Hematopoietic multipotent progenitor cell treated with erythropoietin and hydrocortisone succinate and interleukin-3 and kit ligand, for 4 days (in vitro differentiated cells): ENCODE measurements at regions not wholly inside any gene's neighbourhood (a gene's known extent, or its start where the extent isn't known, plus 50 kb on each side); places are given as distances from the start of the nearest gene placed in this dataset.

ENCODE experiments used
- DNase-seq: peaks from one replicate; pipeline ENCODE4 v3.0.0-alpha.2; 2015

DNA sequence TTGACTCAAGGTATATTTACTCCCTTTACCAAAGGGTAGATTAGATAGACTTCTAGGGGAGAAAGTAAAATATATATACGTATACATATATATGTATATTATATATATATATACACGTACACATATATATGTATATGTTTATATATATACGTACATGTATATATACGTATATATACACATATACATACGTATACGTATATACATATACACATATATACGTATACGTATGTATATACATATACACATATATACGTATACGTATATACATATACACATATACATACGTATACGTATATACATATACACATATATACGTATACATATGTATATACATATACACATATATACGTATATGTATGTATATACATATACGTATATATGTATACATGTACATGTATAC is 430.5 kb upstream of the ANO3 start:
- DNase-seq: no peak

DNA sequence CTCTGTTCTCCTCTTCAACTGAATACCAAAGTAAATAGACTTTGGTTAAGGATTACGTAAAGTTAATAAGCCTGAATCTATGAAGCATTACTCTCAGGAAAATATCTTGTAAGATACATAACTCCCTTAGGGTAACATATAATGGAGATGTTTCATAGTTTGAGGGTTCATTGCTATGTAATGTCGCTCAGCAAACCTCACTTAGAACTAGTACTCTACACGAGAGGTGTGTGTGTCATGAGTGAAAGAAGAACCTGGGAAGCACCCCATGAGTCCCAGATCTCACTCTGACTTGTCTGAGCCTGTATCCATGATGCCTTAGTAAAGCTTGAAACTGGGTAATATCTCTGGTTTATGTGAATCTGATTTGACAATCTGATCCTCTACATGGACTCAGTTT is 429.5 kb upstream of the ANO3 start:
- no peak for DNase-seq

DNA sequence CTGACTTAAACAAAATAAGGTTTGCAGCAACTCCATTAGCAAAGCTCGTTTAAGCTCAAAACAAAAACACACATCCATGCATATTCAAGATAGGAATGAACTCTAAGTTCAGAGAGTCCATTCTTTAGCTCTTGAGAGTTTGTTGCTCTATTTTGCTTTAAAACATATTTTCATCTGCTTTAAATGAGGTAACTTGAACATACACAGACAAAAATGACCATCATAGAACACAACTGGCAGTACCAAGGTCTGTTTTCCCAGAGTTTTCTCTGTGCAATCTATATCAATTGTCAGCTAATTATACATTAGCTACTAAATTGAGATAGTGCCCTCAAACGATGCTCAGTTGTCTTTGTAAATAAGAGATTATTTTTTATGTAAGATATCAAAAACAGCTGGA is 423.2 kb upstream of the ANO3 start:
- DNase-seq: no peak

DNA sequence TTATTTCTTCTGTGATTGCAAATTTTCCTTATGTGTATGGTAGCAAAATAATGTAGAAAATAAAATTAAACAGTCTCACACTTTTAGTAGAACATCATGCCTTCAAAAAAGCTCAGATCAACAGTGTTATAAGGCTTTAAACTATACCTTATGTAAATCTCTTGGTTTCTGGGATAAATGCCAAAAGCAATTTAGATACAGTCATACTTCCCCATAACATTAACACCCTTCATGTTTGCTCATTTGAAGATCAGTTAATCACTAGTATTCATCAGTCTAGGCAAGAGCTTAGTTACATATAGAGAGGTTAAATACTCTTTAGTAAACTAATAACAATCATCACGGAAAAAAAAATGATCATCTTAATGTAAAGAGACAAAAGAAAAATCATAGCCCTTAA is 421.8 kb upstream of the ANO3 start:
- no peak for DNase-seq

DNA sequence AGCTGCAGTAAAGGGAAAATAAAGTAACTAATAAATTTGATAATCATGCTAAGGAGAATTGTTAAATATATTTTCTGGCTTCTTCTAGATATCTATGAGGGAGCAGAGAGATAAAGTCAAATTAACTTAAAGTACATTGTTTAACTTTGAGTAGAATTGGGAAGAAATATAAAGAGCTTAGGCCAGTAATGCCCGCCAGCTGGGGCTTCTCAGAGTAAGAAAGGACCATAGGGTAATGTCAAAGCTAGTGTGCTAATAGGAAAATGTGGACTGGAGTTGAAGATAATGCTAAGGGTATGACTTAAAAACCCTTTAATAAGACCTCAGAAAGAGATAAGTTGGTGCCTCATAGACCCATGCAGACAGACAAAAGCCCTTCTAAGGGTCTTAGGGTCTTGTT is 411.6 kb upstream of the ANO3 start:
- no peak for DNase-seq

DNA sequence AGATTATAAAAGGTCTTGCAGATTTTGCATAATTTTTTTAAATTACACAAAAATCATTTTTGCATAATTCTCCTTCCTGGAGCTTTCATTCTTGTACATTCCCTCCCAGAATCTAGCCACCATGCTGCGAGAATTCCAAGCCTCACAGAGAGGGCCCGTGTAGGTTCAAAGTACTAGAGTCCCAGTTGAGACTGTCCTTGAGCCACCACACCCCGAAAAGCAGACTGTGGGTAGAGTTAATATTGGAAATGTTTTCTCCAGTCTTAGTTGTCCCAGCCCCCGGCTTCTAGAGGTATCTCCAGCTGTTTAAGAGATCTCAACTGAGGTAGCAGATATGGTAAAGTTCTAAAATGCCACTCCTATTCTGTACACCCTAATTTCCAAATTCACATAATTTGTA is 407.3 kb upstream of the ANO3 start:
- DNase-seq: no peak

DNA sequence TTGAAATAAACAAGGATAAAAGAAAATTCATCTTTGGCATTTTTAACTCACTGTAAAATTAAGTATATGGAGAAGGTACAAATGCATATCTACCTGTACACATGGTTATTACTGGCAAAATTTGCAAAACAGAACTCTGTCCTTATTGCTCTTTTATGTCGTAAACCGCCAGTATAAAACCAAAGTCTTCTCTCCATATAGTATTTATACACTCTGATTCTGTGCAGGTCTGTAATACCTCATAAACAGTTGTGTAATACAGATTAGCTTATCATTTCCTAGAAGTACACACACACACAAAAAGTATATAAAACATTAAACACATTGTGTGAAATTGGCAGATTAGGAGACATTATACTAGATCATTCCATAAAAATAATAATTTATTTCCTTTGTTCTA is 406.6 kb upstream of the ANO3 start:
- no peak for DNase-seq

DNA sequence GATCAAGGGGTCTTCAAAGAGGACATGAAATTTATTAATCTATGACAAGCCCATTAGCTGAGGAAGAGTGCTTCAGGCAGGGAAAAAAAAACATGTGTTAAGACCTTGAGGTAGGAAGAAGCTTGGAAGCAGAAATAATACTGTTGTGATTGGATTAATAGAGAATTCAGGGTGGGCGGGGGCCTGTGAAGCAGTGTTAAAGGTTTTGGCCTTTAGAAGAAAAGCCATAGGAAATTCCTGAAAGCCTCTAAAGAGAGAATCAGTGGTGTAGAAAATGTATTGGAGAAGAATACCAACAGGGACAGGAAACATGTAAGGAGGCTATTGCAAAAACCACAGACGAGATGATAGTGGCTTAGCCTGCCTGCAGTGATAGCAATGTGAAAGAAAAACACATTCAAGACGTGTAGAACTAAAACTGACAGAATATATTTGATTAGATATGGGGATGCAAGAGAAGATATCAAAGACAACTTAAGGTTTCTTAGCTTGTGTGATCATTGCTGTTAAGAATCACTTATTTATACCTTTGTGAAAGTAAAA is 404.4 kb upstream of the ANO3 start:
- no peak for DNase-seq

DNA sequence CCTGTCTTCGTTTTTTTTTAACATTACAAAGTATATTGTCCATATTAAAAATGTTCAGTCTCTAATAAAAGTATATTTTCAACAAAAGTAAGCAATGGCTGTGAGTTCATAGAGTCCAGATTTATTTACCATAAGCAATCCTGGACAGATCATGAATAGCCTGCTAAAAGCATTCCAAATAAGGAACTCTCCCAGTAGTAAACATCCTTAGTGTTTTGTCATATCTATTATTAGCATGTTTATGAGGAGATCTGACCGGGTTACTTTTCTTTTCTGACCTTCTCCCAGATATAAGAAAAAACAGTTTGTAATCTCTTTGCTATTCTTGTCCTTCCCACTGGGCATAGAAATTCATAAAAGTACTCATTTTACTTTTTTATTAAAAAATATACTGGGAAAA is 403.9 kb upstream of the ANO3 start:
- DNase-seq: no peak

DNA sequence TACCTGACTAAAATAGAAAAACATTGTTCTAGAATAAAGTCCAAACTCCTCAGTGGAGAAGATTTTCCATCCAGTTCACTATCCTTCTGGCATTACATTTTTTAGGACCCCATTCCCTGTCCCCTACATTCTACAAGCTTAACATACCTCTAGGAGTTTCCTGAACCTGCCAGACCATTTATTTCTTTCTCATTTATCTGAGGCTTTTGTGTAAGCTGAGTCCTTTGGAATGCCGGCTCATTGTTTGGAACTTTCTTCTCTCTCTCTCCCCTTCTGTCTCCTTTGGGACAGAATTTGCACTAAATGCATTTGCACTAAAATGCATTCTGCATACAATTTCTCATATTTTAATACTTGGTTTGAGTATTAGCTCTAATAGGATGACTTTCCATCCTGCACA is 393.0 kb upstream of the ANO3 start:
- no peak for DNase-seq

DNA sequence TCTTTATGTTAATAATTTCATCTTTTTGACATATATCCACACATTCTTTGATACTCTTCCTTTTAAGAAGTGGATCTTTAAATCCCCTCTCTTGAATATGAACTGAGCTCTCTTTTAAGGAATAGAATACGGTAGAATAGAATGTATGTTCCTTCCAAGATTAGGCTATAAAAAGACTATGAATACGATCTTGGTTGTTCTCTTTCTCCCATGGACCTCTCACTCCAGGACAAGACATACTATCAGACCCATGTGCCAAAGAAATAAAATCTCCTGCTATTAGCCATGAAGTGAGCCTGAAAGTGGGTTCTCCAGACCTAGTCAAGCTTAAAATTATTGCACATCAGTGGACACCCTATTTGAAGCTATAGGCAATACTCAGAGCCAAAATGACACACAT is 392.2 kb upstream of the ANO3 start:
- no peak for DNase-seq

DNA sequence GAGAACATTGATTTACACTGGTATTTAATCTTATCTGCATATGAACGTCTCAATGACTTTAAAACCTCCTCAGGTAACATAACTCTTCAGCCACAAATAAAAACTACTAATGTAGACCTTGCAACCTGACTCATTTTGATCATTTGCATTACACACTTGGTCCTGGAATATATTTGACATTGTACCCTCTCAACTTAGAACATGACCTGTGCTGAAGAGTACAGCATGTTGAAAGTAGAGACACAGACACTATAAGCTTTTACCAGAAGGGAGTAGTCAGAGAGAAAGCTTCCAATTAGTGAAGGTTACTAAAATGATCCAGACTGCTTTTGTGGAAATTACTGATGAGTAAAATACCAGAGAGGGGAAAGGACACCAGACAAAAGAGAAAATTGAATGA is 390.6 kb upstream of the ANO3 start:
- DNase-seq: no peak

DNA sequence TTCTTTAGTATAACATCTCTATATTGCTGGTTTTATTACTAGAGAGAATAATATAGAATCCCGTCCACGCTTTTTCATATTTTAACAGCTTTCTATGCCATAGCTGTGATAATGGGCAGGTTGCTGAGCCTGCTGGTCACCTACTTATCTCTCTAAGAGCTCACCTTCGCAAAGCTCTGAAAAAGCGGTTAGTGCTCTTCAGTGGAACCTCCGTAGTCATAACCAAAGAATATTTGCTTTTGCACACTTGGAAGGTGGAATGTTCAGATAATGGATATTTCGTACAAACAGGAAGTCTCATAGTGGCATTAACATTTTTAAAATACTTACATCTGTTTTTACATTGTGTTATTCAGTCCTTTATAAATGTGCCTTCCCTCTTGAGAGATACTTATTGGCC is 388.9 kb upstream of the ANO3 start:
- no peak for DNase-seq

DNA sequence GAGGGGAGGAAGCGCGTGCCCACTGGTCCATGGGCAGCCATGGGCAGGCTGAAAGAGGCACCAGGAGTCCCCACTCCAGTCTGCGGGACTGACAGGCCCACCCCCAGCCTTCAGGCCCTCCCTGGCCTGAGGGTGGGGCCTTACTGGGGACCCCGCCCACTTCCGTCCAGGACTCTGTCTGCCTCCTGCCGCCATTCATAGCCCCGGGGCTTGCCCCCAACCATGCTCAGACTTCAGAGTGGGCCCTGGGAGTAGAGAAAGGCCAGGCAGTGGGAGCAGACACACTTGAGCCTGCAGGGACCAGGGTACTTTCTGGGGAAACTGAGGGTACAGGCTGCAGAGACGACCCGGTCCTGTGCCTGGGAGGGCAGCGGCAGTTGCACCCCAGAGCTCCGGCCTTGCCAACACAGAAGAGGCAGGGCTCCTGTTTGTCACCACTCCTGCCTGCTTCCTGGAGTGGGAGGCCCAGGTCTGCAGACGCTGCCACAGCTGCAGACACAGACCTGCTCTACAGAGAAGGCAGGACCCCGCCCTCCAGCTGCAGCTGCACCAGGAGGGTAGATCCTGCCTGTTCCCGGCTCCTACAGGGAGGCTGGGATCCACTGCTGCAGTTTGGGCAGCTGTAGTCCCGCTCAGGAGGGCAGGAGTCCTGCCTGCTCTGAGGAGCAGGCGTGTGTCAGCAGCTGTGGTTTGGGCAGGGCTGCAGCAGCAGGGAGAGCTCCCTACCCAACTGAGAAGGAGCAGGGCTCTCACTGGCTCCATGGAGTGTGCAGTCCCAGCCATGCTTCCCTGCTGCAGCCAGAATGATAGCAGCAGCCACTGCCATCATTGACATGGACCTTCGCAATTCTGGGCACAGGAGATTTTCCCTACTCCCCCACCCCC is 387.9 kb upstream of the ANO3 start:
- DNase-seq: no peak

DNA sequence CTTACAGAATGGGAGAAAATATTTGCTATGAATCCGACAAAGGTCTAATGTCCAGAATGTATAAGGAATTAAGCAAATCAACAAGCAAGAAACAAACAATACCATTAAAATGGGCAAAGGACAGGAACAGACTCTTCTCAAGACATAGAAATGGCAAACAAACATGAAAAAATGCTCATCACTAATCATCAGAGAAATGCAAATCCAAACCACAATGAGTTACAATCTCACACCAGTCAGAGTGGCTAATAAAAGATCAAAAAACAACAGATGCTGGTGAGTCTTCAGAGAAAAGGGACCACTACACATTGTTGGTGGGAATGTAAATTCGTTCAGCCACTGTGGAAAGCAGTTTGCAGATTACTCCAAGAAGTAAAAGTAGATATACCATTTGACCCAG is 382.0 kb upstream of the ANO3 start:
- DNase-seq: no peak

DNA sequence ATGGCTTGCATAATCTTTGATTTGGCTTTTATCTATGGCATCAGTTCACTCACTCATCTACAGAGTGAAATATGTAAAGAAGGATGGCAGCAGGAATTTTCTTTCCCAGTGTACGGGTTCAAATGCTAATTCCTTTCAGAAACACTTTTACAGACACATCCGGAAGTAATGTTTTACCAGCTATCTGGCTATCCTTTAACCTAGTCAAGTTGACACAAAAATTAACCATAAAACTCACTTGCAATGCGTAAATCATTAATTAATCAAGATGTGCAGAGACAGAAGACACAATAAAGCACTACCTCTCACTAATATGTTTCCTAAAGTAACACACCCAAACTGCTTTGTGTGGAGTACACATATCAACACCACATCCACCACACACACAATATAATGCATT is 378.9 kb upstream of the ANO3 start:
- DNase-seq: no peak

DNA sequence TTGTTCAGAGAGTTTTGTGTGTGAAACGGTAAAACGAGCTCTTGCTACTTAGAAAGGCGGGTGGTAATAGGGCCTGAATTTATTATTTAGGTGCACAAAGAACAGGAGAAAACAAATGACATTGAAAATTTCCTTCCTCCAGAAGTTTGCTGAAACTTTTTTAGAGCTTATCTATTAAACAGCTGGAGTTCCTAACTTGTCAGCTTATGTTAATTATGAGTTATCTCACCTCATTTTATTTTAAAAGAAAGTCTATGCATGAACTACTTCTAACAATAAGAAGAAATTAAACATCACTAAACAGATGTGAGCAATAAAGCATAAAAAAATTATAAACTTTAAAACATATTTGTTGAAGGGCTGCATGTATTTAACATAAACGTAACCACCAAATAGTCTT is 373.9 kb upstream of the ANO3 start:
- no peak for DNase-seq

DNA sequence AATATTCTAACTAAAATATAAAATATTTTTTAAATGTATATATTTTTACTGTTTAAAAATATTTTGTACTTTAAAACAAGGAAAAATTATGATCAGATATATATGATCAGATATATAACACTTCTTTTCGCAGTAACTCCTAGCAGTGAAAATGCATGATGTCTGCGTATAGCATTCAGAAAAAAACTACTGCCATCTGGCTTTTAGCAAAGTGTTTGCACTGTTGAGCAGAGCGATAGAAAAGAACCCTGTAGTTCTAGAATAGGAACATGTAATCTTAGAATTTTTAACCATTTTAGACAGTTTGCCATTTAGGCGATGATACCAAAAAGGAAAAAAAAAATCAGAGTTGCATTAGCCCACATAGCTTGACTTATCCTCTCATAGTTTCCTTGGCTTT is 370.4 kb upstream of the ANO3 start:
- DNase-seq: no peak

DNA sequence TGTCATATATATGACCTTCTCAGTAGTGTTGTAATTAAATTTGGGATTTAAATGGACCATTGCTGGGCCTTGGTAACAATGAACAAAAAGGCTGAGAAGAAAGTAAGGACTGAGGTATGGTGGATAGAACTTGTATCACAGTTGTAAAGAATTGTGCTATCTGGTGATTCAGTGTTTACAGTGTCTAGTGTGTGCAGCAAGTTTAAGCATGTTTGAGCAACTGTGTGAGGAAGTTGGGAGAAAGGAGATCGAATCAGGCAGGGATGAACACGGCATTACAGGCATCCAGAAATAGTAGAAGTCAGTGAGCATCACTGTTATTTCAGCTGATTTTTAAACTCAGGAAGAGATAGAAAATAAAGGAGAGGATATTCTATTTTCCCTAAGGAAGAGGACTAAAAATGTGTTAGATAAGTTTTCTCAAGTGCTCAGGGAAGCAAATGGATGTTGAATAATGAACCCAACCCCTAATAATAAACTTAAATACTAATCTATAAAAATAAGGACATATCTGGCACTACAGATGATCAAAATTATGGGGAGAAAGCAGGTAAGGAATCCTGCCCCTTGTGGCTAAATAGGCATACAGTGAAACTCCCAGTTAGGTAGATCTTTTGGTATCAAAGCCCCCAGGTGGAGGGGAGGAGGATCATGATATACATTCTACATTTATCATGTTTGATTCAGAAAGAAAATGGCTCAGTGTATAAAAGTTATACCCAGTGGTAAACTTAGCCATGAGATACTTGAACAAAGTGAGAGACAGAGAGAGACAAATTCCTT is 361.0 kb upstream of the ANO3 start:
- peak; percentile 1 for DNase-seq

DNA sequence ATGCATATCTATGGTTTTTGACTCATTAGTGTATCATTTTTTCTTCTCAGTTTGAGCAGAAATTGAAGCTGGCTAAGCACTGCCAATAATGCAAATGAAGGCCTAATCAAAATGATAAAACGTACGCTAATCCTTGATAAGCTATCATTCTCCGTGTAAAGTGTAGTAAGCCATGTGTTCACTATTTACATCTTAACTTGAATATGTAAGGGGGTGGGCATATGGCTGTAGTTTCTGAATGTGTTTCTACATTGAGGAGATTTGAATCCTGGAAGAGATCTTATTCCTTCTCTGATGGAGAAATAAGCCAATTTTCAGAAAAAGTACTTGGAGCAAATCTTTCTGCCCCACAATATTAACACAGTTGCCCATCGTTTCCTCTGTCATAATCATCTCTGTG is 351.8 kb upstream of the ANO3 start:
- no peak for DNase-seq

DNA sequence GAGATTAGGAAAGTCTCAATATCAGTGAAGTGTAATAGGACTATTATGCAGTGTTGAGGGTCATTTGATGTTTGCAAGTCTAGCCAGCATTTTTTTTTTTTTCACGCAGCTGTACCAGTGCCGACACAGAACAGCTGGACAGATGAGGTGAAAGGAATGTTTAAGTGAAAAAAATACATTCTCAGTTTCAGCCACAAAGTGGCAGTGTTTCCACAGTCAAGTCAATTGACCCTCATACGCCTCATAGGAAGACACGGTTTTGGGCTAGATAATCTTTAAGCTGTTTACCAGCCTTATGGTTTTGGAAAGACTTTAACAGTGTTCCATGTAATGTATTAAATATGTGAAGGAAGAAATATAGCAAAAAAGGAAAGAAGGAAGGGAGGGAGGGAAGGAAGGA is 349.9 kb upstream of the ANO3 start:
- DNase-seq: peak; percentile 65

DNA sequence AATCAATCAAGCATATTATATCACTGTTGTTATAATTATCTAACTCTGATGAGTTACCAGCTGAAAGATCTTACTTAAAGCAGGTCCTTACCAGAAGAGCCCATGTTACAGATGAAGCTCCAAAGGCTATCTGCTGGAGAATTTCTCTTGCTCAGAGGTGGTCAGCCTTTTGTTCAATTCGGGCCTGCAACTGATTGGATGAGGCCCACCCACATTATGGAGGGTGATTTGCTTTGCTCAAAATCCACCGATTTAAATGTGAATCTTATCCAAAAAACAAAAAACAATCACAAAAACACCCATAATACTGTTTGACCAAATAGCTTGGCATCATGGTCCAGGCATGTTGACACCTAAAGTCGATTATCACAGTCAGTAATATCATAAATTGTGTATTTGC is 348.6 kb upstream of the ANO3 start:
- DNase-seq: no peak

DNA sequence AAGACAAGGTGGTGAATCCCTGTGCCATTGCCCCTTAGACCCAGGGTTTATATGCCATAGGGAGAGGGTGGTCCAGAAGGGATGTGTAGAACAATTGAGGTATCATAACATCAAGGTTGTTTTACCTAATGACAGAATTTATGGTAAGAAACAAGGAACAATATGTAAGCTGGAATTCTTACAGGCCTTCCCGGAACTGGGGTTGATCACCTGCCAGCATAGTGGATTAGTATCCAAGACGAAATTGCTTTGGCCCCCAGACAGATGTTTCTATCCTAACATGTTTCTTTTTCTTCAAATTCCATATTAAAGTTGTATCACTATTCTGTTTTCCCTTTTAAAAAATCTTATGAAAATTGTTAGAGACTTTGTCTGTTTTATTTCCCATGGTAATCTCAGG is 343.8 kb upstream of the ANO3 start:
- no peak for DNase-seq

DNA sequence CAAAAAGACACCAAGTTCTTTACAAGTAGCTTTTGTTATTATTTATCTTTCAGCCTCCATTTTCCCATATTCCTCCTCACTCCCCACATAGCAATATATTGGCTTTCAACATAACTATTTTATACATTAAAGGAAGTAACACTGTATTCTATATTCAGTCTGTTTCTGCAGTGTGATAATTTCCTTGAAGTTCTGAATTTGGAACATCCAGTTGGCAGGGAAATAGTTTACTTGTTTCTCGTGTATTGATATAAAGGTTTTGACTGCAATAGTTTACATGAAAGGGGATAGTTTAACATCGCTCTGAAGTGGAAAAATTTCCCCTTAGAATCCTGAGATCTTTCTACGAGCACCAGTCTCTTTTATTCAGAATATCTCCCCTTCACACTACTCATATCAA is 341.5 kb upstream of the ANO3 start:
- DNase-seq: no peak
